ENCODE measurements at regions not wholly inside any gene's neighbourhood (a gene's known extent, or its start where the extent isn't known, plus 50 kb on each side); places are given as distances from the start of the nearest gene placed in this dataset.

DNA sequence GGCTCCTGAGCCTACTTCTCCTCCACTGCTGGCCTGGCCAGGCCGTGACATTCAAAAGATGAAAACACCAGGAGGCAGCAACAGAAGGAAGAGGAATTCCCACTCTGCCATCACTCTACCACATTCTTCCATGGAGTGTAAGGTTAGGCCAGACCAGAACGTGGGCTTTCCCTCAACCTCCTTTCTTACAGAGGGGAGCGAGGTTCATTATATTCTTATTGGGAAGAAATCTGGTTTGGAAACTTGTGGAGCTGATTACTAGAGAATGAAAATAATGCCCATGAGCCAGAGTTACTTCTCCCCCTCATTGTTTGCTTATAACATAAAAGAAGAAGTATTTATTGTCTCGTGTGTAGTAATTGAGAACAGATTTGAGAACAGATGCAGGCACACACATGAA is 136.3 kb upstream of the BASP1 start:
- TF ChIP-seq, protein P1, sequence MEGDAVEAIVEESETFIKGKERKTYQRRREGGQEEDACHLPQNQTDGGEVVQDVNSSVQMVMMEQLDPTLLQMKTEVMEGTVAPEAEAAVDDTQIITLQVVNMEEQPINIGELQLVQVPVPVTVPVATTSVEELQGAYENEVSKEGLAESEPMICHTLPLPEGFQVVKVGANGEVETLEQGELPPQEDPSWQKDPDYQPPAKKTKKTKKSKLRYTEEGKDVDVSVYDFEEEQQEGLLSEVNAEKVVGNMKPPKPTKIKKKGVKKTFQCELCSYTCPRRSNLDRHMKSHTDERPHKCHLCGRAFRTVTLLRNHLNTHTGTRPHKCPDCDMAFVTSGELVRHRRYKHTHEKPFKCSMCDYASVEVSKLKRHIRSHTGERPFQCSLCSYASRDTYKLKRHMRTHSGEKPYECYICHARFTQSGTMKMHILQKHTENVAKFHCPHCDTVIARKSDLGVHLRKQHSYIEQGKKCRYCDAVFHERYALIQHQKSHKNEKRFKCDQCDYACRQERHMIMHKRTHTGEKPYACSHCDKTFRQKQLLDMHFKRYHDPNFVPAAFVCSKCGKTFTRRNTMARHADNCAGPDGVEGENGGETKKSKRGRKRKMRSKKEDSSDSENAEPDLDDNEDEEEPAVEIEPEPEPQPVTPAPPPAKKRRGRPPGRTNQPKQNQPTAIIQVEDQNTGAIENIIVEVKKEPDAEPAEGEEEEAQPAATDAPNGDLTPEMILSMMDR (conservative IDR thresholded peaks at IDR 0.05; ENCODE audit: low read length): no peak
- TF ChIP-seq EZH2phosphoT487 (IDR thresholded peaks at IDR 0.05; ENCODE audit: borderline replicate concordance, low read depth, low read length): no peak

All from OCI-LY7 (cell line).